ENCODE measurements at regions not wholly inside any gene's neighbourhood (a gene's known extent, or its start where the extent isn't known, plus 50 kb on each side); places are given as distances from the start of the nearest gene placed in this dataset.

GRCh38 chr5:109522404-109522803 lies 112.6 kb upstream of the PJA2 start (continued):
- TF ChIP-seq ZBTB33 (IDR thresholded peaks at IDR 0.05), result no peak
- TF ChIP-seq RAD21 (IDR thresholded peaks at IDR 0.05), result no peak
- no peak for TF ChIP-seq YY1 (IDR thresholded peaks at IDR 0.05)
- no peak for TF ChIP-seq FOXA2 (IDR thresholded peaks at IDR 0.05)
- TF ChIP-seq NR2F2 (IDR thresholded peaks at IDR 0.05), result no peak

GRCh38 chr5:109519416-109519815 lies 109.6 kb upstream of the PJA2 start:
- no peak for TF ChIP-seq TAF1 (conservative IDR thresholded peaks at IDR 0.05)
- TF ChIP-seq SP1 (IDR thresholded peaks at IDR 0.05), result no peak
- TF ChIP-seq RAD21 (IDR thresholded peaks at IDR 0.05), result no peak
- TF ChIP-seq YY1 (IDR thresholded peaks at IDR 0.05), result no peak
- no peak for DNase-seq (ENCODE audit: low spot score)
- no peak overlapping the region for H3K4me3 ChIP-seq (ENCODE audit: low read depth in 1 of 3, low read length in 3 of 3)
- no peaks in the 10 kb centered on the region for H3K4me1 ChIP-seq (ENCODE audit: control insufficient read depth in 4 of 4, insufficient read depth in 4 of 4, low read length in 3 of 4)
- H3K27me3 ChIP-seq (ENCODE audit: control insufficient read depth in 4 of 4, insufficient read depth in 4 of 4, low read length in 3 of 4), result no peaks in the 10 kb centered on the region
- no peak overlapping the region for H3K9ac ChIP-seq (ENCODE audit: low read depth in 1 of 2, low read length in 2 of 2)
- H3K27ac ChIP-seq (ENCODE audit: low read depth in 1 of 2, low read length in 2 of 2), result no peak overlapping the region
- 88% methylated on average over 3 of the region's 3 CpGs for WGBS
- peaks cover 0 to 7% (median 6%) of the 10 kb centered on the region in 4 donors for H3K9me3 ChIP-seq (ENCODE audit: control insufficient read depth in 4 of 4, low read length in 3 of 4)
- H3K36me3 ChIP-seq (ENCODE audit: control insufficient read depth in 4 of 4, insufficient read depth in 3 of 4, low read depth in 1 of 4, low read length in 3 of 4), result no peaks in the 10 kb centered on the region

- WGBS, result 91% methylated on average over 2 of the region's 2 CpGs
- no peaks in the 10 kb centered on the region for H3K36me3 ChIP-seq (ENCODE audit: control insufficient read depth in 4 of 4, insufficient read depth in 3 of 4, low read depth in 1 of 4, low read length in 3 of 4)
- no peak overlapping the region for H3K4me3 ChIP-seq (ENCODE audit: low read depth in 1 of 3, low read length in 3 of 3)
- no peaks in the 10 kb centered on the region for H3K4me1 ChIP-seq (ENCODE audit: control insufficient read depth in 4 of 4, insufficient read depth in 4 of 4, low read length in 3 of 4)
- no peak for TF ChIP-seq FOXA1 (IDR thresholded peaks at IDR 0.05)
- TF ChIP-seq RXRA (IDR thresholded peaks at IDR 0.05), result no peak
- no peak for TF ChIP-seq YY1 (IDR thresholded peaks at IDR 0.05)
- no peak for TF ChIP-seq GABPA (IDR thresholded peaks at IDR 0.05 in 1 of 2, conservative IDR thresholded peaks at IDR 0.05 in 1 of 2)
- TF ChIP-seq JUND (IDR thresholded peaks at IDR 0.05), result no peak
- no peak for TF ChIP-seq SP1 (IDR thresholded peaks at IDR 0.05)
- TF ChIP-seq NR2F2 (IDR thresholded peaks at IDR 0.05), result no peak
- no peak for TF ChIP-seq HNF4G (IDR thresholded peaks at IDR 0.05)
- no peak for TF ChIP-seq CTCF (IDR thresholded peaks at IDR 0.05; ENCODE audit: low read depth, low read length, missing input control)
- TF ChIP-seq ATF3 (IDR thresholded peaks at IDR 0.05), result no peak
- no peak for TF ChIP-seq EGR1 (IDR thresholded peaks at IDR 0.05; ENCODE audit: low read depth in 2 of 2)
- TF ChIP-seq ZBTB33 (IDR thresholded peaks at IDR 0.05), result no peak
- TF ChIP-seq TAF1 (conservative IDR thresholded peaks at IDR 0.05), result no peak
- TF ChIP-seq FOXA2 (IDR thresholded peaks at IDR 0.05), result no peak
- TF ChIP-seq REST (IDR thresholded peaks at IDR 0.05), result no peak
- TF ChIP-seq HNF4A (conservative IDR thresholded peaks at IDR 0.05), result no peak
- H3K9ac ChIP-seq (ENCODE audit: low read depth in 1 of 2, low read length in 2 of 2), result no peak overlapping the region
- peaks cover 0 to 6% (median 4%) of the 10 kb centered on the region in 4 donors for H3K9me3 ChIP-seq (ENCODE audit: control insufficient read depth in 4 of 4, low read length in 3 of 4)
- DNase-seq (ENCODE audit: low spot score), result no peak
- no peak overlapping the region for H3K27ac ChIP-seq (ENCODE audit: low read depth in 1 of 2, low read length in 2 of 2)
- H3K27me3 ChIP-seq (ENCODE audit: control insufficient read depth in 4 of 4, insufficient read depth in 4 of 4, low read length in 3 of 4), result no peaks in the 10 kb centered on the region
Measured at GRCh38 chr5:109516390-109516789, 106.6 kb upstream of the PJA2 start.
